ENCODE measurements at regions not wholly inside any gene's neighbourhood (a gene's known extent, or its start where the extent isn't known, plus 50 kb on each side); places are given as distances from the start of the nearest gene placed in this dataset.

- Histone ChIP-seq H3K79me2 (ENCODE audit: control insufficient read depth, low read length) (no peaks in the 10 kb centered on the region), H3K36me3 (ENCODE audit: control insufficient read depth, low read length) (no peaks in the 10 kb centered on the region), H4K20me1 (ENCODE audit: control insufficient read depth, insufficient read depth, low read depth, low read length) (no peaks in the 10 kb centered on the region), H3K4me3 (ENCODE audit: low read length) (no peak overlapping the region), H3K4me1 (ENCODE audit: control insufficient read depth, low read length) (no peaks in the 10 kb centered on the region), H3K9me2 (replicated peaks; ENCODE audit: control insufficient read depth, low read length) (no peaks in the 10 kb centered on the region), H3F3A (ENCODE audit: control insufficient read depth, insufficient read depth) (no peaks in the 10 kb centered on the region), H3K27me3 (ENCODE audit: control insufficient read depth, low read length) (no peaks in the 10 kb centered on the region; the same call in 1 of the 2 replicates), H3K4me2 (ENCODE audit: low read length) (no peak overlapping the region), H3K27ac (ENCODE audit: low read depth, low read length) (no peak overlapping the region), H3K9me3 (ENCODE audit: control insufficient read depth, insufficient read depth, low read length) (no peaks in the 10 kb centered on the region)
- TF ChIP-seq EZH2phosphoT487 (IDR thresholded peaks at IDR 0.05; ENCODE audit: borderline replicate concordance, low read length) (no peak), CTCF (IDR thresholded peaks at IDR 0.05; ENCODE audit: low read depth, low read length, poor library complexity, severe bottlenecking) (no peak)
Measured at GRCh38 chr10:28200775-28201174, 102.1 kb downstream of the MPP7 start.

GRCh38 chr10:28199941-28200340, 102.9 kb downstream of the MPP7 start:
- Histone ChIP-seq H3K27me3 (ENCODE audit: control insufficient read depth, low read length) (no peaks in the 10 kb centered on the region; the same call in 1 of the 2 replicates), H3K9me2 (replicated peaks; ENCODE audit: control insufficient read depth, low read length) (no peaks in the 10 kb centered on the region), H3K4me2 (ENCODE audit: low read length) (no peak overlapping the region), H3K36me3 (ENCODE audit: control insufficient read depth, low read length) (no peaks in the 10 kb centered on the region), H3K9me3 (ENCODE audit: control insufficient read depth, insufficient read depth, low read length) (no peaks in the 10 kb centered on the region), H3F3A (ENCODE audit: control insufficient read depth, insufficient read depth) (no peaks in the 10 kb centered on the region), H3K27ac (ENCODE audit: low read depth, low read length) (no peak overlapping the region), H3K79me2 (ENCODE audit: control insufficient read depth, low read length) (no peaks in the 10 kb centered on the region), H4K20me1 (ENCODE audit: control insufficient read depth, insufficient read depth, low read depth, low read length) (no peaks in the 10 kb centered on the region), H3K4me3 (ENCODE audit: low read length) (no peak overlapping the region), H3K4me1 (ENCODE audit: control insufficient read depth, low read length) (no peaks in the 10 kb centered on the region)
- TF ChIP-seq EZH2phosphoT487 (IDR thresholded peaks at IDR 0.05; ENCODE audit: borderline replicate concordance, low read length) (no peak), CTCF (IDR thresholded peaks at IDR 0.05; ENCODE audit: low read depth, low read length, poor library complexity, severe bottlenecking) (no peak)

- no peak for TF ChIP-seq CTCF (IDR thresholded peaks at IDR 0.05; ENCODE audit: low read depth, low read length, poor library complexity, severe bottlenecking)
- no peak for TF ChIP-seq EZH2phosphoT487 (IDR thresholded peaks at IDR 0.05; ENCODE audit: borderline replicate concordance, low read length)
- H3F3A ChIP-seq (ENCODE audit: control insufficient read depth, insufficient read depth) = no peaks in the 10 kb centered on the region
- H4K20me1 ChIP-seq (ENCODE audit: control insufficient read depth, insufficient read depth, low read depth, low read length) = no peaks in the 10 kb centered on the region
- H3K9me3 ChIP-seq (ENCODE audit: control insufficient read depth, insufficient read depth, low read length) = no peaks in the 10 kb centered on the region
- no peaks in the 10 kb centered on the region for H3K9me2 ChIP-seq (replicated peaks; ENCODE audit: control insufficient read depth, low read length)
- H3K36me3 ChIP-seq (ENCODE audit: control insufficient read depth, low read length) = no peaks in the 10 kb centered on the region
- H3K4me1 ChIP-seq (ENCODE audit: control insufficient read depth, low read length) = no peaks in the 10 kb centered on the region
- H3K27ac ChIP-seq (ENCODE audit: low read depth, low read length) = no peak overlapping the region
- H3K27me3 ChIP-seq (ENCODE audit: control insufficient read depth, low read length) = peaks cover 3% of the 10 kb centered on the region; the same call in 1 of the 2 replicates
- no peaks in the 10 kb centered on the region for H3K79me2 ChIP-seq (ENCODE audit: control insufficient read depth, low read length)
- H3K4me3 ChIP-seq (ENCODE audit: low read length) = no peak overlapping the region
- H3K4me2 ChIP-seq (ENCODE audit: low read length) = no peak overlapping the region
Measured at GRCh38 chr10:28190196-28190595, 112.7 kb downstream of the MPP7 start.
